GM12873 (cell line): ENCODE measurements at regions not wholly inside any gene's neighbourhood (a gene's known extent, or its start where the extent isn't known, plus 50 kb on each side); places are given as distances from the start of the nearest gene placed in this dataset.

Experiments
- CTCF ChIP-seq: IDR thresholded peaks from 2 replicates; pipeline ENCODE4 v1.5.1; 2012; ENCODE audit warnings: low read depth, mild to moderate bottlenecking, moderate library complexity, low read length, control low read depth; ENCODE audit not compliant: insufficient read depth; ENCODE audit errors: missing control alignments

- no peak for TF ChIP-seq CTCF
These were observed 75.7 kb downstream of the TRIM43 start for GRCh38 chr2:95667480-95667879.

- no peak for TF ChIP-seq CTCF
These were observed 77.7 kb downstream of the TRIM43 start for GRCh38 chr2:95669441-95669991.

- TF ChIP-seq CTCF, result no peak
These were observed 78.4 kb downstream of the TRIM43 start for GRCh38 chr2:95670167-95670566.

GRCh38 chr2:95670686-95671085 is 78.9 kb downstream of the TRIM43 start:
- no peak for TF ChIP-seq CTCF

- no peak for TF ChIP-seq CTCF
These were observed 82.4 kb downstream of the TRIM43 start for GRCh38 chr2:95674186-95674585.

GRCh38 chr2:95677346-95677745 is 85.5 kb downstream of the TRIM43 start:
- TF ChIP-seq CTCF, result no peak

- no peak for TF ChIP-seq CTCF
These were observed 93.7 kb downstream of the TRIM43 start for GRCh38 chr2:95685513-95685912.
